LNCaP clone FGC (cell line): ENCODE measurements at regions not wholly inside any gene's neighbourhood (a gene's known extent, or its start where the extent isn't known, plus 50 kb on each side); places are given as distances from the start of the nearest gene placed in this dataset.
"Not testable (repeated sequence)": the region's sequence is repeated elsewhere in the genome, so short reads cannot be mapped to it uniquely, and the experiment has no call there.

Experiments
- DNase-seq: peaks from one replicate; pipeline ENCODE4 v3.0.0-alpha.2; 2011; ENCODE audit warnings: low read depth
- H3K4me3 ChIP-seq: 2 replicates; pipeline ENCODE4 v1.5.1; 2011; ENCODE audit warnings: mild to moderate bottlenecking, low read depth, low read length, control low read depth
- TF ChIP-seq, protein P1 (sequence below): IDR thresholded peaks from 2 replicates; pipeline ENCODE4 v1.5.1; 2012; ENCODE audit warnings: mild to moderate bottlenecking; ENCODE audit not compliant: control insufficient read depth, insufficient read depth; ENCODE audit errors: extremely low read depth

DNA sequence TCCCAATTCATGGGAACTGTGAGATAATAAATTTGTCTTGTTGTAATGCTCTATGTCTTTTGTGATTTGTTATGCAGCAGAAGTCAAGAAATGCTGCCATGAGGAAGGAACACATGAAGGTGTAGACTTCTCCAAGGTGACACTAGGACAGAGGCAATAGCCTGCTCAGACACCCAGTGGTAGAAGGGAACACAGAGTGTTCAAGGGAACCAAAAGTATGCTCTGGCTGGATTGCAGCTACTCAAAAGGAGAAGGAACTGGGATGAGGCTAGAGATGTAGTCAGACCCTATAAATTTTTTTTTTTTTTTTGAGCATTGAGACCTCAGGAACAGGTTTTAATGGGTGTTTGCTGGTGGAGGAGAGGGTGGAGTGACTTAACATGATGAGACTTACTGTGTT is 232.5 kb downstream of the PARP8 start:
- TF ChIP-seq, protein P1, sequence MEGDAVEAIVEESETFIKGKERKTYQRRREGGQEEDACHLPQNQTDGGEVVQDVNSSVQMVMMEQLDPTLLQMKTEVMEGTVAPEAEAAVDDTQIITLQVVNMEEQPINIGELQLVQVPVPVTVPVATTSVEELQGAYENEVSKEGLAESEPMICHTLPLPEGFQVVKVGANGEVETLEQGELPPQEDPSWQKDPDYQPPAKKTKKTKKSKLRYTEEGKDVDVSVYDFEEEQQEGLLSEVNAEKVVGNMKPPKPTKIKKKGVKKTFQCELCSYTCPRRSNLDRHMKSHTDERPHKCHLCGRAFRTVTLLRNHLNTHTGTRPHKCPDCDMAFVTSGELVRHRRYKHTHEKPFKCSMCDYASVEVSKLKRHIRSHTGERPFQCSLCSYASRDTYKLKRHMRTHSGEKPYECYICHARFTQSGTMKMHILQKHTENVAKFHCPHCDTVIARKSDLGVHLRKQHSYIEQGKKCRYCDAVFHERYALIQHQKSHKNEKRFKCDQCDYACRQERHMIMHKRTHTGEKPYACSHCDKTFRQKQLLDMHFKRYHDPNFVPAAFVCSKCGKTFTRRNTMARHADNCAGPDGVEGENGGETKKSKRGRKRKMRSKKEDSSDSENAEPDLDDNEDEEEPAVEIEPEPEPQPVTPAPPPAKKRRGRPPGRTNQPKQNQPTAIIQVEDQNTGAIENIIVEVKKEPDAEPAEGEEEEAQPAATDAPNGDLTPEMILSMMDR, result no peak
- DNase-seq, result no peak
- no peak overlapping the region for H3K4me3 ChIP-seq

DNA sequence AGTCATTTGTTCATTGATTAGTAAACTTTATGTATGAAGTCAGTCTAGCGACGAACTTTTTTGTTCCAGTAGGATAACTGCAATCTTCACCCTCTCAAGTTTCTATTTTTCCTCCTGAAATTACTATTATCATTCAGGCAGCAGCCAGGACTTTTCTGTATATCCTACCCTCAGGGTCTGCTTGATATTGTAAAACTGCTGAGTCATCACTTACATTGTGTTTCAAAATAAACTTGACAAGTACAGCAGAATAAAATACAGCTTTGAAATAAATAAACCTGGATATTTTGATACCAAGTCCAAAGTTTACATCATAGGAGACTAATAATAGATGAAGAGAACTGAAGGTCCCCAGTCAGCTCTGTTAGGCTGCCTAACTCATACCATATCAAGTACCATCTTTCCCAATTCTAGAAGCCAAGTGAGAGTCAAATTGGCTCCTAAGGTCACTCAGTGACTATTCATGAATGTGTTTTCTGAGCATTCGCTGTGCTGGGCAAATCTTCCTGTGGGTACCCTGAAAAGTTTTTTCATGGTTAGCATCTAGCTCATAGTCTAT is 234.6 kb downstream of the PARP8 start:
- DNase-seq, result no peak
- TF ChIP-seq, protein P1, result no peak
- H3K4me3 ChIP-seq, result no peak overlapping the region

DNA sequence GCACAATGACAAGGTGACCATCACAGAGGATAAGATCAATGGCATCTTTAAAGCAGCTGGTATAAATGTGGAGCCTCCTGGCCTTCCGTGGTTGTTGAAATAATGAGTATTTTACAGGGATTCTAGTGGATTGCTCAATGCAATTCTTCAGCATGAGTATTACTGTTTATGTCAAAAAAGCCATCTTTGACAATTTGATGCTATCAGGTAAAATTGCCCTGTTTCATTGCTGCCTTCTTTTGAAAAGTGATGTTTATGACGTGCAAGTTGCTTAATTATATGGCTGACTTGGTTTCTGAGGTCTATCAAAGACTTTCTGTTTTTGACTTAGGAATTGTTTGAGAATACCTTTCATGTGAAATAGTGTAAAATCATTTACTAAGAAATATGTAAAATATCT is 237.2 kb downstream of the PARP8 start:
- no peak overlapping the region for H3K4me3 ChIP-seq
- TF ChIP-seq, protein P1, result no peak
- no peak for DNase-seq

DNA sequence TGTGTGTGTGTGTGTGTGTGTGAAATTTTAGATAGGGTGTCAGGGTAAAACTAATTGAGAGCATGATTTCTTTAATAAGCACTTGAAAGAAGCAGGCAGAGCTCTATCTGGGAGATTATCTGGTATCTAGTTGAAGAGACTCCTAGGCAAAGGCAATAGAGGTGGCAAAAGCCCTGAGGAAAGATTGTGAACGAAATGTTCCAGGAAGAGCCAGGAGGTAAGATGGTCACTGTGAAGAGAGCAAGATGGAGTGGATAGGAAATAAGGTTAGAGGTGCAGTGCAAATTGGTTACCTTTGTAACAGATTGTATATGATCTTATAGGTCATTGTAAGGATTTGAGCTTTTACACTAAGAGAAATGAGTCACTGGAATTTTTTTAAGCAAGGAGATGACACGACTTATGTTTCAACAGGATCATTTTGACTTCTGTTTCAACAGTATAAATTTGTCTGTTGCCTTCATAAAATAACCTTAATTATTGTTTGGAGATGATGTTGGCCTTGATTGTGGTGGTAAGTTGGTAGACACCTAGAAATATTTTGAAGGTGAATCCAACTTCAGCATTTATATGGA is 239.6 kb downstream of the PARP8 start:
- TF ChIP-seq, protein P1, result no peak
- DNase-seq, result no peak

DNA sequence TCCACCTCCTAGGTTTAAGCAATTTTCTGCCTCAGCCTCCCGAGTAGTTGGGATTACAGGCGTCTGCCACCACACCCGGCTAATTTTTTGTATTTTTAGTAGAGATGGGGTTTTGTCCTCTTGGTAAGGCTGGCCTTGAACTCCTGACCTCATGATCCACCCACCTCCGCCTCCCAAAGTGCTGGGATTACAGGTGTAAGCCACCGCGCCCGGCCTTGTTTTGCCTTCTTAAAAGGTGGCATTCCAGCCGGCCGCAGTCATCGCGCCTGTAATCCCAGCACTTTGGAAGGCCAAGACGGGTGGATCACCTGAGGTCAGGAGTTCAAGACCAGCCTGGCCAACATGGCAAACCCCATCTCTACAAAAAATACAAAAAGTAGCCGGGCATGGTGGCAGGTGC is 253.7 kb downstream of the PARP8 start:
- DNase-seq, H3K4me3 ChIP-seq: not testable (repeated sequence)

More for the DNA sequence above, 239.6 kb downstream of the PARP8 start:
- H3K4me3 ChIP-seq, result no peak overlapping the region

DNA sequence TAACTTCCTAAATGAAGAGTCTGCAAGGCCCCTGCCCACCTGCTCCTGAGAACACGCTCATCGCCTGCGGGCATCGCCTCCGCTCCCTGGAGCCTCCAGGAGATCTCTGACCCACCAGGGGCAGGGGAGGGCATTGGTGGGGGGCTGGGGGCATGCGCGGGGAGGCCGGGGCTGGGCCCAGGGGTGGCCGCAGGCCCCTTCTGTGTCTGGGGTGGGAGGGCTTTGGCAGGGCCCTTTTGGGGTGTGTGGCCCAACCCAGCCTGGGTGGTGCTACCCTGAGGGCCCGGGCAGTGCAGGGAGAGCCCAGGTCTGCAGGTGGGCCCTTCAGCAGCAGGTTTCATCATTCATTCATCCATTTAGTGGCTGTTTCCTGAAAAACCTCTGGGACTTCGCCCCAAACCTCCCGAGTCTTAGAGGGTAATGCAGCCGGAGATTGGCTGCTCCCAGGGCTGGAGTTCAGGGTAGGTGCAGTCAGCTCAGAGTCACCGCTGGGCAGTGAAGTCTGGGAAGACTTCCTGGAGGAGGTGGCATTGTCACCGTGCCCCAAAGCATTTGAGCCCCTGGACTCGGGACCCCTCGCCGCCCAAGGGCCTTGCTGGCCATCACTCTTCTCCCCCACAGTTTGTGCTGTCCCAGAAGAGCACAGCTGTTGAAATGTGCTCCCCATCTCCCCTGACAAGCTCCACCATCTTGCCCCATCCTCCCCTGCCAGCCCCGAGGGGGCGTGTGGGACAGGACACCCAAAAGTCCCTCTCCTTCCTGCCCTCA is 255.1 kb downstream of the PARP8 start:
- H3K4me3 ChIP-seq, result no peak overlapping the region
- TF ChIP-seq, protein P1, result no peak
- no peak for DNase-seq

DNA sequence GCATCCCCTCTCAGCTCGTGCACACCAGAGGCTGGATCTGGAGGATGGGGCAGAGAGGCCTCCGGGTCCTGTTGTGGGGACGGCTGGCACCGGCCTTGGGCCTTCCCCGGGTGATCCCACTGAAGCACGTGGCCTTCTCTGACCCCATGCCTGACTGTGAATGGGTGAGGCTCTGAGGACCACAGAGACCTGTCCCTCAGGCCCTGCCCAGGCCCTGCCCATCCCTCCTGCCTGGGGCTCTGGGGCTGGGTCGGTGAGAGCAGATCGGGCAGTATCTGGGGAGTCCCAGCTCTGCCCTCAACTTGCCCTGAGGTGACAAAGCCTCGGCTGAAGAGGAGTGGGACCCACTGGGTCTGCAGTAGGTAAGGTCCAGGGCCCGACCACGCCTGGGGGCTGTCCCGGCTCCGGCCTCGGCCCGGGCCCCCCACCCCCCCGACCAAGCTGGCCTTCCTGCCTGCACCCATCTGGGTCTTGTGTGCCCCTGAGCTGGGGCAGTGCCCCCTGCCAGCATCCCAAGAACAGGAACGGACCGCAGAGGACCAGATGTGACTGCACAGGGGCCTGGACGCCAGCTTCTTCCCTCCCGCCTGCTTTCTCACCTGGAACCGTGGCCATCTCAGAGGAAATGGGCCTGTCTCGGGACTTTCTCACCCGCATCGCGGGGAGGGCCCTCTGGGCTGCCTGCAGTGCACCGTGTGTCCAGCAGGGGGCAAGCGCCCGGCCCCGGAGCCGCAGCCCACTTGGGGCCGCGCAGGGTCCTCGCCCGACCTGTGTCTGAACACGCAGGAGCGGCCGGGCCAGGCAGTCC is 255.9 kb downstream of the PARP8 start:
- not testable (repeated sequence) for DNase-seq

More for the DNA sequence above, 255.9 kb downstream of the PARP8 start:
- not testable (repeated sequence) for H3K4me3 ChIP-seq
